GM19035 (cell line): ENCODE measurements at regions not wholly inside any gene's neighbourhood (a gene's known extent, or its start where the extent isn't known, plus 50 kb on each side); places are given as distances from the start of the nearest gene placed in this dataset.
"Not testable (repeated sequence)": the region's sequence is repeated elsewhere in the genome, so short reads cannot be mapped to it uniquely, and the experiment has no call there.

Source experiments
- ATAC-seq: cut with Tn5 transposase; IDR thresholded peaks from one replicate; pipeline ENCODE4 v1.9.1; 2021; ENCODE audit not compliant: unreplicated experiment

- not testable (repeated sequence) for ATAC-seq
These were observed 128.5 kb upstream of the ZNF267 start for GRCh38 chr16:31745098-31745497.

DNA sequence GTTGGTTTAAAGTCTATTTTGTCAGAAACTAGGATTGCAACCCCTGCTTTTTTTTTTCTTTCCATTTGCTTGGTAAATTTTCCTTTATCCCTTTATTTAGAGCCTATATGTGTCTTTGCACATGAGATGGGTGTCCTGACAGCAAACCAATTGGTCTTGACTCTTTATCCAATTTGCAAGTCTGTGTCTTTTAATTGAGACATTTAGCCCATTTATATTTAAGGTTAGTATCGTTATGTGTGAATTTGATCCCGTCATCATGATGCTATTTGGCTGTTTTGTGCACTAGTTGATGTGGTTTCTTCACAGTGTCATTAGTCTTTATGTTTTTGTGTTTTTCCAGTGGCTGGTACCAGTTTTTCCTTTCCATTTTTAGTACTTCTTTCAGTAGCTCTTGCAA is 127.7 kb upstream of the ZNF267 start:
- ATAC-seq = no peak

- ATAC-seq = no peak
These were observed 118.5 kb upstream of the ZNF267 start for GRCh38 chr16:31754998-31755615.

- no peak for ATAC-seq
These were observed 109.5 kb upstream of the ZNF267 start for GRCh38 chr16:31764103-31764502.

DNA sequence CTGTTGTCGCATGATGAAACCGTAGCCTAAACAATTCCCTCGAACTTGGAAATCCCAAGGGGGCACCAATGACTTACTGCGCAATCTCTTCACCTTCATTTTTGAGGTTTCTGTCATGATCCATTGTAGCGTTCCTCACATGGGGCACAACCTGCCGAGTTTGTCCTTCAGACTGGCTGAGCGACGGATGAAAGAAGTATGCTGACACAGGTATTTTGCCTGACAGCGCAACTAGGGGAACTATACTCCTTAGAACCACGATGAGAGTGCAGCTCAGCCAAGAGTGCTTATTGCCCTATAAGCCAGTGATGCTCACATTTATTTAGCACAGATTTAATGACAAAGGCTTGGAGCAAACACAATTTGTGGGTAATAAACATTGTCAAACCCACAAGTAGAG is 106.3 kb upstream of the ZNF267 start:
- no peak for ATAC-seq

DNA sequence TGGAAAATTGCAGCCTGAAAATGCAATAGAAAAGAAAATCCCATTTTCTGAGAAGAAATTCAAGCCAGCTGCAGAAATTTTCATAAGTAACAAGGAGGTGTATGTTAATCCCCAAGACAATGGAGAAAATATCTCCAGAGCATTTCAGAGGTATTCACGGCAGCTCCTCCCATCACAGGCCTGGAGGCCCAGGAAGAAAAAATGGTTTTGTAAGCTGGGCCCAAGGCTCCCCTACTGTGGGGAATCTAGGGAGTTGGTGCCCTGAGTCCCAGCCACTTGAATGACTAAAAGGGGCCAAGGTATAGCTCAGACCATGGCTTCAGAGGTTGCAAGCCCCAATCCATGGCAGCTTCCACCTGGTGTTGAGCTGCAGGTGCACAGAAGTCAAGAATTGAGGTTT is 93.3 kb upstream of the ZNF267 start:
- no peak for ATAC-seq

- ATAC-seq = no peak
These were observed 88.5 kb upstream of the ZNF267 start for GRCh38 chr16:31785126-31785525.

- no peak for ATAC-seq
These were observed 66.5 kb upstream of the ZNF267 start for GRCh38 chr16:31807086-31807485.

GRCh38 chr16:31810863-31811262 is 62.7 kb upstream of the ZNF267 start:
- no peak for ATAC-seq

DNA sequence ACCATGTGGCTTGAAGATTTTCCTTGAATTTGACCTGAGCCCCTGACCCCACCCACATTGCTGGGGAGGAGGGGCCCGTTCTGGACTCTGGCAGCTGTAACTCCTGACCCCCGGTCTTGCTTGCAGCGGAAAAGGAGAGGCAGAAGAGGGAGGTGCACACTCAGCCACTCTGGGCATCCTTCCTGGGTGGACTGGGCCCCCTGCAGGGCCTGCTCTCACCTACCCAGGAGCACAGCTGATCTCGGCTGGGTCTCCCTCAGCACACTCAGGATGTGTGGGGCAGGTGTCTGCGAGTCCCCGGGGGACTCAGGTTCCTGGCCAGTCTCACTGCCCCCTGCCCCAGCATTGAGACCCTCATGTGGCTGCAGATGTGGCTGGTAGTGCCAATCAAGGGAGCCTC is 57.5 kb upstream of the ZNF267 start:
- ATAC-seq = not testable (repeated sequence)

DNA sequence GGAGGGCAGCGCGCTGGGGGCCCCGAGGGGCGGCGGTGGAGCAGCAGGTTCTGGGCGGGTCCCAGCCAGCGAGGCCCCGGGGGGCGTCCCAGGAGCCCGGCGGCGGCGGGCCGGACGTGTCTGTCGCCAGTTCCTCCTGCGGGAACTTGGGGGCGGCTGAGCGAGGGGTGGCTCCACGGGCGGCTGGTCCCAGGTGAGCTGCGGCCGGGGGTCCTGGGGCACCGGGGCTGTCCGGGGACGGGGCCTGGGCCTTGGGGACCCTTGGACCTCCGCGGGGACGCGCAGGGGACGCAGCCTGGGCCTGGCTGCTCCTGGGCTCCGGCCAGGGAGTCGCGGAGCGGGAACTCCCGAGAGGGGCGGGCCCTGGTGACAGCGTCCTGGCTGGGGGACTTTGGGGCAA is 54.2 kb upstream of the ZNF267 start:
- ATAC-seq = no peak

DNA sequence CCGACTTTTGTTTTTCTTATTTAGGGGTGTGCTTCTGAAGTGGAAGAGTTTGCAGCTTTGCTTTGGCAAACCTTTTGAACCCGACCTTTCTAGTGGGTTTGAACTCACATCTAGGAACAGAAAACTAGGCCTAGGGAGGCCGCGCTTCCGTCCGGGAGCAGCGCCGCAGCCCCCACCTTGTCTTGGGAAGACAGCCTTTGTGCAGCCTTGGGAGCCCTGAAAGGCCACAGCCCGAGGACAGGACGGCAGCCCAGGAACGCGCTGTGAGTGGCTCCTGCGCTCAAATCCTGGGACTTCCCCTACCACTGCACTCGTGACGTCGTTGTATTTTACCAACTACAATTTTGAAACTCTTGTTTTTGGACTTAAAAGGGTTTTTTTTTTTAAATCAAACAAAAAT is 53.7 kb upstream of the ZNF267 start:
- no peak for ATAC-seq
